ENCODE measurements at regions not wholly inside any gene's neighbourhood (a gene's known extent, or its start where the extent isn't known, plus 50 kb on each side); places are given as distances from the start of the nearest gene placed in this dataset.

DNA sequence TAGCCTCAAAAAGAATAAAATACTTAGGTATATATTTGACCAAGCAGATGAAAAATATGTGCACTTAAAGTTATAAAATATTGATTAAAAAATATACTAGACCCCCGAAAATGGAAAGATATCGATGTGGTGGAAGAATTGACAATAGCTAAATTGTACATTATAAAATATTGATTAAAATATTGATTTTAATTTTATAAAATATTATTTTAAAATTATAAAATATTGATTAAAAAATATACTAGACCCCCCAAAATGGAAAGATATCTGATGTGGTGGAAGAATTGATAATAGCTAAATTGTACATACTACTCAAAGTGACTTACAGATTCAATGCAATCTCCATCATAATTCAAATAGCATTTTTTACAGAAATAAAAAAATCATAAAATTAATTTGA is 1540.9 kb upstream of the RAG2 start:
- TF ChIP-seq, protein P1, sequence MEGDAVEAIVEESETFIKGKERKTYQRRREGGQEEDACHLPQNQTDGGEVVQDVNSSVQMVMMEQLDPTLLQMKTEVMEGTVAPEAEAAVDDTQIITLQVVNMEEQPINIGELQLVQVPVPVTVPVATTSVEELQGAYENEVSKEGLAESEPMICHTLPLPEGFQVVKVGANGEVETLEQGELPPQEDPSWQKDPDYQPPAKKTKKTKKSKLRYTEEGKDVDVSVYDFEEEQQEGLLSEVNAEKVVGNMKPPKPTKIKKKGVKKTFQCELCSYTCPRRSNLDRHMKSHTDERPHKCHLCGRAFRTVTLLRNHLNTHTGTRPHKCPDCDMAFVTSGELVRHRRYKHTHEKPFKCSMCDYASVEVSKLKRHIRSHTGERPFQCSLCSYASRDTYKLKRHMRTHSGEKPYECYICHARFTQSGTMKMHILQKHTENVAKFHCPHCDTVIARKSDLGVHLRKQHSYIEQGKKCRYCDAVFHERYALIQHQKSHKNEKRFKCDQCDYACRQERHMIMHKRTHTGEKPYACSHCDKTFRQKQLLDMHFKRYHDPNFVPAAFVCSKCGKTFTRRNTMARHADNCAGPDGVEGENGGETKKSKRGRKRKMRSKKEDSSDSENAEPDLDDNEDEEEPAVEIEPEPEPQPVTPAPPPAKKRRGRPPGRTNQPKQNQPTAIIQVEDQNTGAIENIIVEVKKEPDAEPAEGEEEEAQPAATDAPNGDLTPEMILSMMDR (IDR thresholded peaks at IDR 0.05), result no peak
- TF ChIP-seq POLR2A (IDR thresholded peaks at IDR 0.05), result no peak

All from uterus (tissue), 2 donors.